ENCODE measurements at regions not wholly inside any gene's neighbourhood (a gene's known extent, or its start where the extent isn't known, plus 50 kb on each side); places are given as distances from the start of the nearest gene placed in this dataset.

DNA sequence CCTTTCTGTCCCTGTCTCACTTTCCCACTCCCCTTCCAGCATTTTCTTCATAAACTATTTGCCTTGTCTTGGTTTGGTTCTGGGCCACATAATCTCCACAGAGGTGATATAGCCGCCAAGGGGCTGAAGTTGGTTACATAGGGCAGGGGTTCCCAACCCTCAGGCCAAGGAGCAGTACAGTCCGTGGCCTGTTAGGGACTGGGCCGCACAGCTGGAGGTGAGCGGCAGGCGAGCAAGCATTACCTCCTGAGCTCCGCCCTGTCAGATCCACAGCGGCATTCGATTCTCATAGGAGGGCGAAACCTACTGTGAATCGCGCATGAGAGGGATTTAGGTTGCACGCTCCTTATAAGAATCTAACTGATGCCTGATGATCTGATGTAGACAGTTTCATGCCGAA is 80.6 kb upstream of the HIF1A start:
- Histone ChIP-seq H3K9me3 (ENCODE audit: control insufficient read depth, low read length) (no peaks in the 10 kb centered on the region), H3K27ac (ENCODE audit: low read depth, low read length, severe bottlenecking) (no peak overlapping the region), H3K4me3 (ENCODE audit: extremely low read depth, insufficient read depth, low read length, poor library complexity, severe bottlenecking) (no peak overlapping the region), H3K36me3 (ENCODE audit: control insufficient read depth, insufficient read depth, low read length) (no peaks in the 10 kb centered on the region), H3K4me1 (ENCODE audit: control insufficient read depth, insufficient read depth, low read length, poor library complexity, severe bottlenecking) (peaks cover 18% of the 10 kb centered on the region)
- WGBS, 2 experiments (ENCODE audit: insufficient coverage in 2 of 2) = 93 to 94% methylated on average over 11 to 13 of the region's 13 CpGs

DNA sequence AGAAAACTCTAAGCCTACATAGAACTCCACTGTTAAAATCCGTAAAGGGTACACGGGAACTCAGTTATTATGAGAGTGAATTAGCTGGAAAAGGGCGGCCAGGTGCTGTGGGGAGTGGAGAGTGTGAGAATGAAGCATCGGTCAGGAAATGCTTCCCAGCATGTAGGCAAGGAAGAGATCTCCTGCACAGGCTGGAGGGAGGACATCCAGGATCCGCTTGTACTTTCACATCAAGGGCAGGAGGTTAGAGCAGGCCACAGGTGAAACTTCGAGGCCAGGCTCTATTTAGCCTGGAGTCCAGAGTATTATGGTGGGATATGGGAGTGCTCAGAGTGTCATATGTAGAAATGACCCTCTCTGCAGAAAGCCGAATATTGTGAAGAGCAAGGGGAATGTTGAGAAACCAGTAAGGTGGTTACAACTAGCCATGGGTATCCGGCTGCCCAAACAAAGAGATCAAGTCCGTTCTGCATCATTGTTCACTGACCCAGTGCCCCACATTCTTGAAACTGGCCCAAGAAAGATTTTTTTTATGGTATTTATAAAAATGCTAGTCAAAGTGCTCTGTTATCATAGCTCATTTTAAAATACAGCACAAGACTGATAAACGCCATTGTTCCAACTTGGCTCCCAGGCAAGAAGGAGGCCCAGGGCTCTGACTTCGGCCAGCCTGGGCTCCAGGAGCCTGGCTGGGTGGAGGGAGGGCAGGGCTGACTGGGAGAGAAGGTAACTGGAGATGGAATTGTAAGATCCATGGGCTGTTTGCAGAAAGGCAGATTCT is 79.4 kb upstream of the HIF1A start:
- Histone ChIP-seq H3K9me3 (ENCODE audit: control insufficient read depth, low read length) (no peaks in the 10 kb centered on the region), H3K4me1 (ENCODE audit: control insufficient read depth, insufficient read depth, low read length, poor library complexity, severe bottlenecking) (peaks cover 15% of the 10 kb centered on the region), H3K27ac (ENCODE audit: low read depth, low read length, severe bottlenecking) (no peak overlapping the region), H3K4me3 (ENCODE audit: extremely low read depth, insufficient read depth, low read length, poor library complexity, severe bottlenecking) (no peak overlapping the region), H3K36me3 (ENCODE audit: control insufficient read depth, insufficient read depth, low read length) (no peaks in the 10 kb centered on the region)
- 88 to 89% methylated on average over 9 of the region's 11 CpGs for WGBS, 2 experiments (ENCODE audit: insufficient coverage in 2 of 2)

DNA sequence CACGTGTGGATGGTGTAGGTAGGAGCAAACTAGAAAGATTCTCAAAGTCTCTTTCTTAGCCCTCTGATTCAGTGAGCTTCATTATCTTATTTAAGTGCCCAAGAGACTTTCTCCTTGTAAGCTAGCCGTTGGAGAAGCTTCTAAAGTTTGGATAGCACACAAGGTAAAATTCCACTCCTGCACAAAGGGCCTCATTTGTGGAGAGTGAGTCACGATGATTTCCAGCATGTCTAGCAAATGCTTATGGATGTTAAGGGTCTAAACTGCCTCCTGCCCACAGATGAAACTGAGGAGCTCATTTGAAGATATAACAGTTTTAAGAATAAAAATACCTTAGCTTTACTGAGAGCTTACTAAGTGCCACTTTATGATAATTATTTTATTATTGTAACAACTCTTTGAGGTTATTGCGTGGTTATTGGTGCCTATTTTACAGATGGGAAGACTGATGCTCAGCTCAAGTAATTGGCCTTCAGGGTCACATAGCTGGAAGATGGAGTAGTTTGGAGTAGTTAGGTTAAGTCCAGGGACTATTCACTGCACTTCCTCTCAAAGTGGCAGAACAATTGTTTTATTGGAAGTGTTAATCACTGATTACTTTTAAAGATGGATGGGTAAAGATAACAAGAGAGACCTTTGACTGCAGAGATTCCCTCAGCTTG is 78.7 kb upstream of the HIF1A start:
- H3K9me3 ChIP-seq (ENCODE audit: control insufficient read depth, low read length) = no peaks in the 10 kb centered on the region
- 83 to 100% methylated on average over 1 to 3 of the region's 4 CpGs for WGBS, 2 experiments (ENCODE audit: insufficient coverage in 2 of 2)
- H3K4me3 ChIP-seq (ENCODE audit: extremely low read depth, insufficient read depth, low read length, poor library complexity, severe bottlenecking) = no peak overlapping the region
- H3K36me3 ChIP-seq (ENCODE audit: control insufficient read depth, insufficient read depth, low read length) = no peaks in the 10 kb centered on the region
- H3K27ac ChIP-seq (ENCODE audit: low read depth, low read length, severe bottlenecking) = no peak overlapping the region
- H3K4me1 ChIP-seq (ENCODE audit: control insufficient read depth, insufficient read depth, low read length, poor library complexity, severe bottlenecking) = peaks cover 15% of the 10 kb centered on the region

DNA sequence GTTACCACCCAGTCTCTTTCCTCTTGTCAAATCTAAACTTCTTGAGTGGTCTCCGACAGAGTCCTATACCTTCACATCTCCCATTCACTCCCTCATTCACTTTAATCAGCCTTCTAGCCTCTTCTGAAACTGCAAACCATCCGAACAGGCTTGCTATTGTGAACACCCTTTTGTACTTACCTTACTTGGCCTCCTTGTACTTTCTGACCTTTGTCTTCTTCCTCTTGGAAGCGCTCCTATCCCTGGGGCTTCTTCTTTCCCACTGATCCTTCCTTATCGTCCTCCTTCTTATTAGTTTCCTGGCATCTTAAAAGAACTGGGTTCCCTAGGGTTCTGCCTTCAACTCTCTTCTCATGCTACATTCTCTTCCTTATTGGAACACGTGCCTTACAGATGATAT is 76.9 kb upstream of the HIF1A start:
- no peaks in the 10 kb centered on the region for H3K36me3 ChIP-seq (ENCODE audit: control insufficient read depth, insufficient read depth, low read length)
- H3K9me3 ChIP-seq (ENCODE audit: control insufficient read depth, low read length) = no peaks in the 10 kb centered on the region
- no peak overlapping the region for H3K27ac ChIP-seq (ENCODE audit: low read depth, low read length, severe bottlenecking)
- peaks cover 9% of the 10 kb centered on the region for H3K4me1 ChIP-seq (ENCODE audit: control insufficient read depth, insufficient read depth, low read length, poor library complexity, severe bottlenecking)
- WGBS, 2 experiments (ENCODE audit: insufficient coverage in 2 of 2) = 86 to 90% methylated on average over 4 of the region's 5 CpGs
- no peak overlapping the region for H3K4me3 ChIP-seq (ENCODE audit: extremely low read depth, insufficient read depth, low read length, poor library complexity, severe bottlenecking)

DNA sequence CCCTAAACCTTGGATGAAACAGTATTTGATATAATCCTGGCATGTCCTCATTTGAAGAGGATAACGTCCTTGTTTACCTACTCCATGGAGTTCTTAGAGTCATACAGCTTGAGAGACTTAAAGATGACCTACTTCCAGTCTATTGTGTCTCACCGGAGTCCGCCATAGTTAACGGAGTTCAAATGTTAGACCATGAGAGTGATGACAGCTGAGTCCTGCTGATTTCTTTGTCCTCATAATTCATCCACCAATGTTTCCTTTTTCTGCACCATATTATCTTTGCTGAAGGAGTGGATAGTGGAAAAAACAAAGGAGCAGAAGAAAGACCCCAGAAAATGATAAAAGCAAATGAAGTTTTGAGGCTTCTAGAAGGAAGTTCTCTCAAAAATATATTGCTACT is 75.8 kb upstream of the HIF1A start:
- Histone ChIP-seq H3K36me3 (ENCODE audit: control insufficient read depth, insufficient read depth, low read length) (no peaks in the 10 kb centered on the region), H3K9me3 (ENCODE audit: control insufficient read depth, low read length) (no peaks in the 10 kb centered on the region), H3K4me1 (ENCODE audit: control insufficient read depth, insufficient read depth, low read length, poor library complexity, severe bottlenecking) (peaks cover 9% of the 10 kb centered on the region), H3K27ac (ENCODE audit: low read depth, low read length, severe bottlenecking) (no peak overlapping the region), H3K4me3 (ENCODE audit: extremely low read depth, insufficient read depth, low read length, poor library complexity, severe bottlenecking) (no peak overlapping the region)
- 94 to 100% methylated on average over 3 to 4 of the region's 4 CpGs for WGBS, 2 experiments (ENCODE audit: insufficient coverage in 2 of 2)

DNA sequence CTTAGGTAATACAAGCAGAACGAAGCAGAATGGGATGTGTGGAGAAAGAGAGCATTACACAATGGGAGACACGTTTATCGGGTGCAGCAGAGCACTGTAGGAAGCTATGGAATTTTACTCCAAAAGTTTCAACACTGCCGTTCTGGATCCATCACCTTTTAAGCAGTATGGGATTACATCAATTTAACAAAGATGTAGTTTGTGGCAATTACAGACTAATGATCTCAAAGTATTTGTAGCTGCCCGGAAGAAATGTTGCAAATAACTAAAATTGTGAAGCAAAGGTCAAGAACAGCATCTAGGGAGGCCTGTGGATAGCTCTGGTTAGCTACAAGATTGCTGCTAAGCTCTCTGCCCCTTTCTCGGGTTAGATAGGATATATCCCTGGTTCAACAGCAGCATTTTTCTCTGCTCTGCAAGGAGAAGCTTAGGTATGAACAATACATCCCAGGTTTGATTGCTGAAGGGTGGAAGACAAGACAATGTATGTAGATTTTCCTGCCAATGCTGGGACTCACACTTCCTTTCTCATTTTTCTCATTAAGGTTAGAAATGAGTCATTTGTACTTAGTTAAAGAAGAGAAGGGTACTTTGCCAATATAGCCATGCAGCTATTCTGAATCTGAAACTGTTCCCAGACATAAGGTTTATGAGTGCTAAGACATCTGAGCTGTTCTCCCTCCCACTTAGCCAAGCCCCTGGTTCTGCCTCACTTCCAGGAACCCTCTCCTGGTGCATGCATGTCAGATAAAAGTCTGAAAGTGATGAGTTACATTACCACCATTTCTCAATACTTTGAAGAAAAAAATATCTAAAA is 75.0 kb upstream of the HIF1A start:
- 71 to 75% methylated on average over 2 of the region's 6 CpGs for WGBS, 2 experiments (ENCODE audit: insufficient coverage in 2 of 2)
- Histone ChIP-seq H3K36me3 (ENCODE audit: control insufficient read depth, insufficient read depth, low read length) (no peaks in the 10 kb centered on the region), H3K9me3 (ENCODE audit: control insufficient read depth, low read length) (no peaks in the 10 kb centered on the region), H3K27ac (ENCODE audit: low read depth, low read length, severe bottlenecking) (no peak overlapping the region), H3K4me3 (ENCODE audit: extremely low read depth, insufficient read depth, low read length, poor library complexity, severe bottlenecking) (no peak overlapping the region), H3K4me1 (ENCODE audit: control insufficient read depth, insufficient read depth, low read length, poor library complexity, severe bottlenecking) (peaks cover 15% of the 10 kb centered on the region)

DNA sequence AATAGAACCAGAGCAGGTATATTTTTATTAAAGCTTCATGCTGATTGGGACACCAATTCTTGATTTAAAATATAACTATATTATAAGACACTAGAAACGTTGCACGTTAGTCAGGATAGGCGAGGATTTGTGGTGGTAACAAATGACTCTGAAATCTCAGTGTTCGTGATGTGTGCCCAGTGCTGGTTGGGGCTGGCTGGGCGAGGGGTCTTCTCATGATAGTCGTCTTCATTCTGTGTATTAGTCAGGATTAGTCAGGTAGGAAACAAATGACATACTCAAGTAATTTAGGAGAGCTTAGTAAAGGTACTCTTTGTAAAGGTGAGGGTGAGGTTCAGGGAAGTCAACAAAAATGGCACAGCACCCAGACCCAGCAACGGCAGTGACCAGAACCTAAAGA is 73.9 kb upstream of the HIF1A start:
- Histone ChIP-seq H3K27ac (ENCODE audit: low read depth, low read length, severe bottlenecking) (no peak overlapping the region), H3K9me3 (ENCODE audit: control insufficient read depth, low read length) (no peaks in the 10 kb centered on the region), H3K4me1 (ENCODE audit: control insufficient read depth, insufficient read depth, low read length, poor library complexity, severe bottlenecking) (peaks cover 10% of the 10 kb centered on the region), H3K4me3 (ENCODE audit: extremely low read depth, insufficient read depth, low read length, poor library complexity, severe bottlenecking) (no peak overlapping the region), H3K36me3 (ENCODE audit: control insufficient read depth, insufficient read depth, low read length) (no peaks in the 10 kb centered on the region)
- 77 to 81% methylated on average over 5 to 6 of the region's 7 CpGs for WGBS, 2 experiments (ENCODE audit: insufficient coverage in 2 of 2)

DNA sequence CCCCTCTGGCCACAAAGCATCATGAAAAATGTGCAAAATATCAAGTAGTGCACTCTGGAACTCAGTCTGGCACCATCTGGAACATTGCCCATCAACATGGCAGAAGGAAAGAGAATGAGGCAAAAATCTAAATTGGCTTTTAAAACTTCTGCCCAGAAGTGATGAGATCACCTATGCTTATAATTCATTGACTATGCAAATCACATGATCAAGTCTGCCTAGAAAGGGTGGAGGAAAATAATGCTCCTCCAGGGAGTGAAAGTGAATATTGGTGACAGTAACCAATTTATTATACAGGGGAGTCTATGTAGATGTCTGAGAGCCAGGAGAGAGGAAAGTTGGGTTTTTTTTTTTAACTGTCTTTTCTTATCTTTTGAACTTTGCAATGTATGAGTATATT is 73.3 kb upstream of the HIF1A start:
- H3K4me1 ChIP-seq (ENCODE audit: control insufficient read depth, insufficient read depth, low read length, poor library complexity, severe bottlenecking) = peaks cover 8% of the 10 kb centered on the region
- H3K27ac ChIP-seq (ENCODE audit: low read depth, low read length, severe bottlenecking) = no peak overlapping the region
- H3K36me3 ChIP-seq (ENCODE audit: control insufficient read depth, insufficient read depth, low read length) = no peaks in the 10 kb centered on the region
- H3K4me3 ChIP-seq (ENCODE audit: extremely low read depth, insufficient read depth, low read length, poor library complexity, severe bottlenecking) = no peak overlapping the region
- H3K9me3 ChIP-seq (ENCODE audit: control insufficient read depth, low read length) = no peaks in the 10 kb centered on the region

DNA sequence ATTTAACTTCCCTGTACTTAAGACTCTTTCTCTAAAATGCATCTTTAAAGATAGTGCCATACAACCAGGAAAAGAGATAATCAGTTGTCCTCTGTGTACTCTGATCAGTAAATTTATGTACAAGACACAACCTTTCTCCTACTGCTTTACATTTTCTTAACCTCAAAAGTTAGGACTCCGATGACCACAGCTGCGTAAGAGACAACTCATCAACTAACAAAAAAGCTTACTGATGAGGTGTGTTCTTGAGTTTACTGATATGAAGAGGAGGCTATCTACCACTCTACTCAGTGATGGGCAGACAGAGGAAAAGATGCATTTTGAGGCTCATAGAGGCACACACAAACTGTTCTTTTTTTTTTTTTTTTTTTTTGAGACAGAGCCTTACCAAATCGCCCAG is 71.4 kb upstream of the HIF1A start:
- Histone ChIP-seq H3K4me1 (ENCODE audit: control insufficient read depth, insufficient read depth, low read length, poor library complexity, severe bottlenecking) (peaks cover 8% of the 10 kb centered on the region), H3K4me3 (ENCODE audit: extremely low read depth, insufficient read depth, low read length, poor library complexity, severe bottlenecking) (no peak overlapping the region), H3K9me3 (ENCODE audit: control insufficient read depth, low read length) (no peaks in the 10 kb centered on the region), H3K36me3 (ENCODE audit: control insufficient read depth, insufficient read depth, low read length) (no peaks in the 10 kb centered on the region), H3K27ac (ENCODE audit: low read depth, low read length, severe bottlenecking) (no peak overlapping the region)
- no CpG with 5 or more reads among the region's 3 CpGs for WGBS, 2 experiments (ENCODE audit: insufficient coverage in 2 of 2)

DNA sequence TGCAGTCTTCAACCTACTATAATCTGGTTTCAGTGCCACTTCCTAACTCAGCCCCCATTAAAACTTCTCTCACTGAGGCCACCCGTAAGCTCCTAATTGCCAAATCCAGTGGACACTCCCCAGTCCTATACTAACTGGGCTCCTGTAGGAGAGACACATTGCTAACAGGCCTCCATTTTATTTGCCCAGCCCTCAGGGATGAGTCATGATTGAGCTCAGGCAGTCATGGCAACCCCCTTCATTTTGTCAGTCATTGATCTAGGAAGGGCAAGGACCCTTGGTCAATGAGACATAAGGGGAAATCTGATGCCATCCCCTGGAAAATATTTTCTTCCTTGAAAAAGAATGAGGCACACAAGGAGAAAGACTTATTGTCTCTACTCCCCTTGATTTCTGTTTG is 70.1 kb upstream of the HIF1A start:
- WGBS, 2 experiments (ENCODE audit: insufficient coverage in 2 of 2) = 100% methylated on average over 1 of the region's 1 CpG
- no peak overlapping the region for H3K4me3 ChIP-seq (ENCODE audit: extremely low read depth, insufficient read depth, low read length, poor library complexity, severe bottlenecking)
- H3K27ac ChIP-seq (ENCODE audit: low read depth, low read length, severe bottlenecking) = no peak overlapping the region
- H3K4me1 ChIP-seq (ENCODE audit: control insufficient read depth, insufficient read depth, low read length, poor library complexity, severe bottlenecking) = peaks cover 8% of the 10 kb centered on the region
- H3K9me3 ChIP-seq (ENCODE audit: control insufficient read depth, low read length) = no peaks in the 10 kb centered on the region
- H3K36me3 ChIP-seq (ENCODE audit: control insufficient read depth, insufficient read depth, low read length) = no peaks in the 10 kb centered on the region
